Psoas muscle (tissue), 7 donors: ENCODE measurements at regions not wholly inside any gene's neighbourhood (a gene's known extent, or its start where the extent isn't known, plus 50 kb on each side); places are given as distances from the start of the nearest gene placed in this dataset.

ENCODE experiments used
- ATAC-seq, 4 donors: fragments of 200-7000 bp; cut with Tn5 transposase; one replicate each; pipeline ENCODE4 v1.9.1; 2020; ENCODE audit warnings: moderate library complexity in 3 of 4, mild to moderate bottlenecking in 2 of 4
- DNase-seq, 2 donors: peaks; one replicate each; pipeline ENCODE4 v3.0.0-alpha.2; 2020
- H3K27ac ChIP-seq: fragments of 200-600 bp; one replicate; pipeline ENCODE4 v1.8.0; 2022
- H3K27me3 ChIP-seq, 3 donors: fragments of 200-600 bp in 1 of 3; one replicate each; pipeline versions ENCODE4 v1.6.1 to v1.8.0; 2013 to 2022; ENCODE audit warnings: low read length in 2 of 3, mild to moderate bottlenecking in 2 of 3, moderate library complexity in 1 of 3; ENCODE audit not compliant: insufficient read depth in 3 of 3
- H3K36me3 ChIP-seq, 2 donors: fragments of 200-600 bp in 1 of 2; one replicate each; pipeline versions ENCODE4 v1.6.1 to v1.8.0; 2013 to 2022; ENCODE audit warnings: low read depth in 1 of 2, mild to moderate bottlenecking in 1 of 2, moderate library complexity in 1 of 2; ENCODE audit not compliant: insufficient read depth in 1 of 2
- H3K4me1 ChIP-seq: fragments of 200-600 bp; one replicate; pipeline ENCODE4 v1.8.0; 2022
- H3K4me3 ChIP-seq: fragments of 200-600 bp; one replicate; pipeline ENCODE4 v1.8.0; 2022; ENCODE audit warnings: mild to moderate bottlenecking
- H3K9me3 ChIP-seq: fragments of 200-600 bp; one replicate; pipeline ENCODE4 v1.8.0; 2022
- whole genome bisulfite sequencing, 3 donors: extraction: QIAGEN DNeasy Blood & Tissue Kit; methylation state at CpG; one replicate each; pipeline versions ENCODE4 v1.1.6 to v1.1.7; 2013; 5-methylcytosine and 5-hydroxymethylcytosine counted together
- intact Hi-C, 2 donors: fragments of 100-400 bp; cut with DNase I; formaldehyde crosslinking; loops; one replicate each; pipeline versions ENCODE4 v1.11.0 to v1.14.2; 2022
- TF ChIP-seq, protein P1 (sequence below): fragments of 200-600 bp; IDR thresholded peaks from one replicate; pipeline ENCODE4 v1.8.0; 2022; ENCODE audit warnings: antibody characterized with exemption
- donor health status: healthy with polysubstance abuse.
- donor health status: DM: no; HTN: no; CAD: no; lungs with moderate emphysema.
- donor health status: Bipolar disorder and iron deficiency.
- donor health status: healthy.
- donor health status: DM: yes; HTN: yes; CAD: no.
- donor health status: DM: no; HTN: no; CAD: no.
- donor health status: DM: yes; HTN: yes; CAD: no.

- peak overlapping the region; percentile 74 for H3K27ac ChIP-seq
Measured at GRCh38 chr9:89885156-89885555, 280.3 kb downstream of the GADD45G start.

DNA sequence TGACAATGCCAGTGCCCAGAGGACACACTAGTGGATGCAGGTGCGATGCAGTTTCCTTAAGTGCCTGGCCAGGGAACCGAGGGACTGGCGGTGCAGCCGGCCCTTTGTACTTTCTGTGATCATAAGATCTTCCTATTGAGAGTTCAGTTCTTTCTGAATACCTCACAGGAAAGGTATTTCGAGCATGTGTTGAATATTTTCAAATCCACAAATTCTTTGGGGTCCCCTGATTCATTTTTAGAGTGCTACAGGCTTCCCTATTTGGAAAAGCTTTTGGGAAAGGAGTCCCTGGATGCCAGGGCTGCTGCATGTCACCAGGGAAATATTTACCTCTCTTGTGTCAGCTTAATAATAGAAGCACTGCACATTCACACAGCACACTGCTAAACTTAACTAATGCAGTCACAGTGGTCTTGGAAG lies 281.5 kb downstream of the GADD45G start:
- H3K36me3 ChIP-seq = no peaks in the 10 kb centered on the region
- H3K9me3 ChIP-seq = no peaks in the 10 kb centered on the region
- no peaks in the 10 kb centered on the region for H3K27me3 ChIP-seq
- intact Hi-C loops = loop anchor here (5.0 to 10.0 kb wide), 3 partner anchors 51 to 251 kb away; no protein-coding TSS in a partner anchor
- H3K4me3 ChIP-seq = no peak overlapping the region
- WGBS, 3 donors = 25 to 49% (median 33%) methylated on average over 5 of the region's 5 CpGs
- peak overlapping the region; percentile 74 for H3K27ac ChIP-seq
- DNase-seq (no peak), ATAC-seq (peak; percentile 33 to 63 (median 59))
- H3K4me1 ChIP-seq = peaks cover 45% of the 10 kb centered on the region
- TF ChIP-seq, protein P1, sequence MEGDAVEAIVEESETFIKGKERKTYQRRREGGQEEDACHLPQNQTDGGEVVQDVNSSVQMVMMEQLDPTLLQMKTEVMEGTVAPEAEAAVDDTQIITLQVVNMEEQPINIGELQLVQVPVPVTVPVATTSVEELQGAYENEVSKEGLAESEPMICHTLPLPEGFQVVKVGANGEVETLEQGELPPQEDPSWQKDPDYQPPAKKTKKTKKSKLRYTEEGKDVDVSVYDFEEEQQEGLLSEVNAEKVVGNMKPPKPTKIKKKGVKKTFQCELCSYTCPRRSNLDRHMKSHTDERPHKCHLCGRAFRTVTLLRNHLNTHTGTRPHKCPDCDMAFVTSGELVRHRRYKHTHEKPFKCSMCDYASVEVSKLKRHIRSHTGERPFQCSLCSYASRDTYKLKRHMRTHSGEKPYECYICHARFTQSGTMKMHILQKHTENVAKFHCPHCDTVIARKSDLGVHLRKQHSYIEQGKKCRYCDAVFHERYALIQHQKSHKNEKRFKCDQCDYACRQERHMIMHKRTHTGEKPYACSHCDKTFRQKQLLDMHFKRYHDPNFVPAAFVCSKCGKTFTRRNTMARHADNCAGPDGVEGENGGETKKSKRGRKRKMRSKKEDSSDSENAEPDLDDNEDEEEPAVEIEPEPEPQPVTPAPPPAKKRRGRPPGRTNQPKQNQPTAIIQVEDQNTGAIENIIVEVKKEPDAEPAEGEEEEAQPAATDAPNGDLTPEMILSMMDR = no peak

More at GRCh38 chr9:89885156-89885555, 280.3 kb downstream of the GADD45G start:
- Histone ChIP-seq H3K36me3 (no peaks in the 10 kb centered on the region), H3K9me3 (no peaks in the 10 kb centered on the region), H3K4me3 (no peak overlapping the region), H3K27me3 (no peaks in the 10 kb centered on the region), H3K4me1 (peaks cover 40% of the 10 kb centered on the region)
- intact Hi-C loops = loop anchor here (5.0 to 10.0 kb wide), 3 partner anchors 52 to 250 kb away; no protein-coding TSS in a partner anchor
- DNase-seq (no peak), ATAC-seq (peak in 1 of 4 donors; percentile 3)
- TF ChIP-seq, protein P1 = no peak
- WGBS, 3 donors = 95 to 98% (median 96%) methylated on average over 4 of the region's 4 CpGs

- no peaks in the 10 kb centered on the region for H3K9me3 ChIP-seq
- no peak overlapping the region for H3K4me3 ChIP-seq
- intact Hi-C loops = loop anchor here (5.0 to 10.0 kb wide), 3 partner anchors 50 to 252 kb away; no protein-coding TSS in a partner anchor
- TF ChIP-seq, protein P1 = no peak
- DNase-seq (no peak), ATAC-seq (no peak)
- H3K27ac ChIP-seq = no peak overlapping the region
- H3K36me3 ChIP-seq = no peaks in the 10 kb centered on the region
- H3K4me1 ChIP-seq = peaks cover 54% of the 10 kb centered on the region
- WGBS, 3 donors = 92 to 100% (median 99%) methylated on average over 4 of the region's 4 CpGs
- H3K27me3 ChIP-seq = no peaks in the 10 kb centered on the region
Measured at GRCh38 chr9:89887286-89887685, 282.5 kb downstream of the GADD45G start.

DNA sequence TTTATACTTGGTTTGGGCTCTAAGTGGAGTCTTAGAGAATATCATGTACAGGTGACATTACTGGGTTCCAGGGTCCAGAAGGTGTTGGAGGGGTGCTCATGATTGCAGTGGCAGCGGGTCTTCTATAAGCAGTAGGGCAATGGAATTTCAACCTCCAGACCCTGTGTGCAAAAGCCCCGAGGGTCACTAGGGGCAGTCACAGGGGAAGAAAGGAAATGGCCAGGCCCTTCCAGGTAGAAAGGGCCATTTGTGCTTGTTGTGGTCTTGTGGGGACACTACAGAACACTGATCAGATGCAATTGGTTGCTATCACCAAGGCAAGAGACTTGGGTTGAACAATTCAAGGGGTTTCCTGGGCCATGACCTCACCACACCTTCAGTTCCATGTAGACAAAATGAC lies 283.4 kb downstream of the GADD45G start:
- Histone ChIP-seq H3K36me3 (no peaks in the 10 kb centered on the region), H3K4me3 (no peak overlapping the region), H3K4me1 (peaks cover 58% of the 10 kb centered on the region), H3K9me3 (no peaks in the 10 kb centered on the region), H3K27ac (no peak overlapping the region), H3K27me3 (no peaks in the 10 kb centered on the region)
- intact Hi-C loops = loop anchor here (5.0 to 10.0 kb wide), 3 partner anchors 49 to 253 kb away; no protein-coding TSS in a partner anchor
- DNase-seq = no peak
- no peak for ATAC-seq
- WGBS, 3 donors = 93 to 95% (median 95%) methylated on average over 2 of the region's 2 CpGs
- TF ChIP-seq, protein P1 = no peak

GRCh38 chr9:89888677-89889076 lies 283.9 kb downstream of the GADD45G start:
- intact Hi-C loops = loop anchor here (5.0 to 10.0 kb wide), 3 partner anchors 49 to 254 kb away; no protein-coding TSS in a partner anchor

More at GRCh38 chr9:89888677-89889076, 283.9 kb downstream of the GADD45G start:
- no peaks in the 10 kb centered on the region for H3K36me3 ChIP-seq
- no peaks in the 10 kb centered on the region for H3K27me3 ChIP-seq
- H3K27ac ChIP-seq = no peak overlapping the region
- TF ChIP-seq, protein P1 = no peak
- DNase-seq = no peak
- no peak for ATAC-seq
- WGBS, 3 donors = 94 to 96% (median 95%) methylated on average over 3 of the region's 3 CpGs
- no peak overlapping the region for H3K4me3 ChIP-seq
- H3K4me1 ChIP-seq = peaks cover 58% of the 10 kb centered on the region
- no peaks in the 10 kb centered on the region for H3K9me3 ChIP-seq
